ENCODE measurements at regions not wholly inside any gene's neighbourhood (a gene's known extent, or its start where the extent isn't known, plus 50 kb on each side); places are given as distances from the start of the nearest gene placed in this dataset.

- Histone ChIP-seq H3K27me3 (ENCODE audit: insufficient read depth) (no peaks in the 10 kb centered on the region), H4K20me1 (ENCODE audit: insufficient read depth) (no peaks in the 10 kb centered on the region), H2AFZ (ENCODE audit: low read depth) (no peak overlapping the region), H3K9ac (no peak overlapping the region), H3K27ac (ENCODE audit: low read depth in 2 of 2, low read length in 1 of 2) (no peak overlapping the region), H3K9me2 (no peaks in the 10 kb centered on the region), H3K36me3 (replicated peaks in 1 of 2; ENCODE audit: control insufficient read depth in 1 of 2, insufficient read depth in 2 of 2, low read length in 1 of 2) (no peaks in the 10 kb centered on the region), H3K4me3 (ENCODE audit: low read depth in 2 of 2, low read length in 1 of 2) (no peak overlapping the region), H3K79me2 (ENCODE audit: insufficient read depth) (no peaks in the 10 kb centered on the region), H3F3A (replicated peaks; ENCODE audit: insufficient read depth) (no peaks in the 10 kb centered on the region), H3K4me1 (ENCODE audit: control insufficient read depth in 1 of 2, insufficient read depth in 2 of 2, low read depth in 1 of 2, low read length in 1 of 2) (no peaks in the 10 kb centered on the region), H3K4me2 (no peak overlapping the region), H3K9me3 (no peaks in the 10 kb centered on the region)
- DNase-seq, result no peak
- CTCF ChIA-PET, result no interaction called here
- POLR2A ChIA-PET, result no interaction called here
- WGBS (ENCODE audit: low lambda C conversion rate), result 43% methylated on average over 1 of the region's 1 CpG
- no peak for TF ChIP-seq USF1 (IDR thresholded peaks at IDR 0.05; ENCODE audit: borderline replicate concordance, low read depth)
- TF ChIP-seq GATA2 (CRISPR knock-in tag; IDR thresholded peaks at IDR 0.05), result no peak
- TF ChIP-seq REST (IDR thresholded peaks at IDR 0.05; ENCODE audit: low read depth, low read length), result no peak
- TF ChIP-seq RCOR1 (IDR thresholded peaks at IDR 0.05; ENCODE audit: low read length), result no peak
- no peak for TF ChIP-seq SMC3 (IDR thresholded peaks at IDR 0.05; ENCODE audit: low read depth, low read length)
- TF ChIP-seq POLR2AphosphoS5 (IDR thresholded peaks at IDR 0.05; ENCODE audit: low read depth, low read length), result no peak
- no peak for TF ChIP-seq TAF1 (IDR thresholded peaks at IDR 0.05; ENCODE audit: borderline replicate concordance, low read depth, low read length)
- no peak for TF ChIP-seq SIN3A (IDR thresholded peaks at IDR 0.05; ENCODE audit: borderline replicate concordance, low read depth, low read length)
- no peak for TF ChIP-seq IRF3 (IDR thresholded peaks at IDR 0.05; ENCODE audit: low read depth, low read length)
- TF ChIP-seq RAD21 (IDR thresholded peaks at IDR 0.05; ENCODE audit: low read length), result no peak
- TF ChIP-seq JUND (IDR thresholded peaks at IDR 0.05), result no peak
- TF ChIP-seq MAX (IDR thresholded peaks at IDR 0.05; ENCODE audit: low read depth), result no peak
- TF ChIP-seq USF2 (IDR thresholded peaks at IDR 0.05; ENCODE audit: borderline replicate concordance, low read depth, low read length), result no peak
- TF ChIP-seq FOXM1 (IDR thresholded peaks at IDR 0.05; ENCODE audit: low read depth), result no peak
- no peak for TF ChIP-seq YY1 (IDR thresholded peaks at IDR 0.05; ENCODE audit: low read depth)
- no peak for TF ChIP-seq CTCF (IDR thresholded peaks at IDR 0.05)
- no peak for TF ChIP-seq GABPA (IDR thresholded peaks at IDR 0.05; ENCODE audit: low read depth)
Observed at GRCh38 chr5:20055301-20055700, 67.3 kb upstream of the CDH18 start.
